ENCODE measurements at regions not wholly inside any gene's neighbourhood (a gene's known extent, or its start where the extent isn't known, plus 50 kb on each side); places are given as distances from the start of the nearest gene placed in this dataset.
A peak's percentile ranks its signal among the peaks of the same experiment; 100 is the strongest.

DNA sequence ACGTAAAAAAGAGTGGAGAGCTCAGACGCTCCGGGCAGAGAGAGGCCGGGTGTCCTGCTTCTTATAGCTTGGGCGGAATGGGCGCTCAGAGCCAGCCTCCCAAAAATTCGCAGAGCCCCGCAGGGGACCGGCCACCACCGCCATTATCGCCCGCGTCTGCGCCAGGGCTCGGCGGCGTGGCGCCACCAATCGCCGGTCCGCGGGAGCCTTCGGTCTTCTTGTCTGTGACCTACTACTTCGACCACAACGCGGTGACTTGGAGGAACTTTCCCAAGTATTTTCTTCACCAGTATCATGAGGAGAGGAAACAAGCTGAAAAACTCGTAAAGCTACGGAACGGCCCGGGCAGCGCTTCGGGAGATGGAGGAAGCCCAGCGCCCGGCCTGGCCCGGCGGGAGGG is 1138.1 kb upstream of the CHAC2 start:
- no peaks in the 10 kb centered on the region for H3K36me3 ChIP-seq (replicated peaks in 1 of 2; ENCODE audit: control insufficient read depth in 2 of 2, insufficient read depth in 2 of 2, low read length in 2 of 2)
- no peak overlapping the region for H3K27ac ChIP-seq (replicated peaks; ENCODE audit: low read length)
- H2BK12ac ChIP-seq (ENCODE audit: low read length) = no peak overlapping the region
- peak overlapping the region; percentile 28 for H2AK5ac ChIP-seq (ENCODE audit: low read depth, low read length)
- H4K8ac ChIP-seq (ENCODE audit: low read depth, low read length) = no peak overlapping the region
- no peak overlapping the region for H3K4me2 ChIP-seq (ENCODE audit: insufficient read depth, low read length, poor library complexity, severe bottlenecking)
- H3K14ac ChIP-seq (ENCODE audit: low read length) = no peak overlapping the region
- no peaks in the 10 kb centered on the region for H3K9me3 ChIP-seq (replicated peaks in 1 of 2; ENCODE audit: control insufficient read depth in 2 of 2, insufficient read depth in 1 of 2, low read depth in 1 of 2, low read length in 2 of 2)
- no peak overlapping the region for H3K9ac ChIP-seq (ENCODE audit: low read depth, low read length, poor library complexity)
- H3K4ac ChIP-seq (ENCODE audit: low read length) = no peak overlapping the region
- H3K4me3 ChIP-seq (ENCODE audit: low read length in 2 of 2) = no peak overlapping the region
- no peaks in the 10 kb centered on the region for H3K27me3 ChIP-seq (ENCODE audit: control insufficient read depth in 3 of 3, insufficient read depth in 3 of 3, low read depth in 1 of 3, low read length in 3 of 3)
- WGBS, 2 donors (ENCODE audit: extremely low coverage in 2 of 2, insufficient read length in 2 of 2, insufficient replicate concordance in 1 of 2) = no CpG with 5 or more reads among the region's 36 CpGs
- no peaks in the 10 kb centered on the region for H3K4me1 ChIP-seq (ENCODE audit: control insufficient read depth in 2 of 2, insufficient read depth in 1 of 2, low read depth in 1 of 2, low read length in 2 of 2)
- H2AFZ ChIP-seq (ENCODE audit: low read length) = no peak overlapping the region
- H2BK15ac ChIP-seq (ENCODE audit: low read length) = no peak overlapping the region
- no peak overlapping the region for H2BK5ac ChIP-seq (ENCODE audit: low read length)
- no peak overlapping the region for H4K91ac ChIP-seq (ENCODE audit: low read depth, low read length, poor library complexity)
- DNase-seq (ENCODE audit: low spot score) = no peak
- H2BK120ac ChIP-seq (ENCODE audit: low read depth, low read length) = no peak overlapping the region
- H3K79me1 ChIP-seq (ENCODE audit: low read depth, low read length) = no peaks in the 10 kb centered on the region
- no peak overlapping the region for H3K23ac ChIP-seq (ENCODE audit: low read depth, low read length, poor library complexity)
- no peak overlapping the region for H3K18ac ChIP-seq (ENCODE audit: low read length)

DNA sequence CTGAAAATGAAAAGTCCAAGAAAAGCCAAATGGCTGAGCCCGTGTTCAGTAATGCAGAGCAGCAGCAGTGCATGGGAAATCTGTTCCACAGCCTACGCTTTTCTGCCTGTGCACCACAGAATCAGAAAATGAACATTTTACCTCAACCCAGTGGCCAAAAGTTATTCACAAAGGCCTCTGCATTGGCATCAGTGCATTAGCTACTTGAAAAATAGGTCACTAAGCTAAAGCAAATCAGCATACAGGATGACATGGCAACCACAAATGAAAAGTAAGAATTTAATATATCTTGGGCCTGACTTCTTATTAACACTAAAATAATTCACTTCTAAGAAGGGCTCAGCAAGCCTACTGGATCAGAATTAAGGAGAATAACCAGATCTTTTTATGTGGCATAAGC is 1145.3 kb upstream of the CHAC2 start:
- H3K18ac ChIP-seq (ENCODE audit: low read length) = no peak overlapping the region
- no peak overlapping the region for H3K4me3 ChIP-seq (ENCODE audit: low read length in 2 of 2)
- H3K23ac ChIP-seq (ENCODE audit: low read depth, low read length, poor library complexity) = no peak overlapping the region
- no peak overlapping the region for H4K8ac ChIP-seq (ENCODE audit: low read depth, low read length)
- no peak for DNase-seq (ENCODE audit: low spot score)
- no peak overlapping the region for H3K27ac ChIP-seq (replicated peaks; ENCODE audit: low read length)
- H2AK5ac ChIP-seq (ENCODE audit: low read depth, low read length) = no peak overlapping the region
- no peaks in the 10 kb centered on the region for H3K27me3 ChIP-seq (ENCODE audit: control insufficient read depth in 3 of 3, insufficient read depth in 3 of 3, low read depth in 1 of 3, low read length in 3 of 3)
- no peak overlapping the region for H3K9ac ChIP-seq (ENCODE audit: low read depth, low read length, poor library complexity)
- H3K14ac ChIP-seq (ENCODE audit: low read length) = no peak overlapping the region
- H3K9me3 ChIP-seq (replicated peaks in 1 of 2; ENCODE audit: control insufficient read depth in 2 of 2, insufficient read depth in 1 of 2, low read depth in 1 of 2, low read length in 2 of 2) = no peaks in the 10 kb centered on the region
- no peaks in the 10 kb centered on the region for H3K36me3 ChIP-seq (replicated peaks in 1 of 2; ENCODE audit: control insufficient read depth in 2 of 2, insufficient read depth in 2 of 2, low read length in 2 of 2)
- no peak overlapping the region for H2BK12ac ChIP-seq (ENCODE audit: low read length)
- no peaks in the 10 kb centered on the region for H3K4me1 ChIP-seq (ENCODE audit: control insufficient read depth in 2 of 2, insufficient read depth in 1 of 2, low read depth in 1 of 2, low read length in 2 of 2)
- H3K79me1 ChIP-seq (ENCODE audit: low read depth, low read length) = no peaks in the 10 kb centered on the region
- no peak overlapping the region for H2BK120ac ChIP-seq (ENCODE audit: low read depth, low read length)
- no peak overlapping the region for H4K91ac ChIP-seq (ENCODE audit: low read depth, low read length, poor library complexity)
- no peak overlapping the region for H2AFZ ChIP-seq (ENCODE audit: low read length)
- no CpG with 5 or more reads among the region's 2 CpGs for WGBS, 2 donors (ENCODE audit: extremely low coverage in 2 of 2, insufficient read length in 2 of 2, insufficient replicate concordance in 1 of 2)
- H2BK15ac ChIP-seq (ENCODE audit: low read length) = no peak overlapping the region
- no peak overlapping the region for H2BK5ac ChIP-seq (ENCODE audit: low read length)
- H3K4me2 ChIP-seq (ENCODE audit: insufficient read depth, low read length, poor library complexity, severe bottlenecking) = no peak overlapping the region
- H3K4ac ChIP-seq (ENCODE audit: low read length) = no peak overlapping the region

GRCh38 chr2:52613064-52613463 is 1154.5 kb upstream of the CHAC2 start:
- Histone ChIP-seq H2AFZ (ENCODE audit: low read length) (no peak overlapping the region), H2AK5ac (ENCODE audit: low read depth, low read length) (no peak overlapping the region), H3K18ac (ENCODE audit: low read length) (no peak overlapping the region), H2BK15ac (ENCODE audit: low read length) (no peak overlapping the region), H3K36me3 (replicated peaks in 1 of 2; ENCODE audit: control insufficient read depth in 2 of 2, insufficient read depth in 2 of 2, low read length in 2 of 2) (no peaks in the 10 kb centered on the region), H2BK120ac (ENCODE audit: low read depth, low read length) (no peak overlapping the region), H4K91ac (ENCODE audit: low read depth, low read length, poor library complexity) (no peak overlapping the region), H3K79me1 (ENCODE audit: low read depth, low read length) (no peaks in the 10 kb centered on the region), H3K4me3 (ENCODE audit: low read length in 2 of 2) (no peak overlapping the region), H3K4me2 (ENCODE audit: insufficient read depth, low read length, poor library complexity, severe bottlenecking) (no peak overlapping the region), H3K27me3 (ENCODE audit: control insufficient read depth in 3 of 3, insufficient read depth in 3 of 3, low read depth in 1 of 3, low read length in 3 of 3) (no peaks in the 10 kb centered on the region), H3K9ac (ENCODE audit: low read depth, low read length, poor library complexity) (no peak overlapping the region), H3K4me1 (ENCODE audit: control insufficient read depth in 2 of 2, insufficient read depth in 1 of 2, low read depth in 1 of 2, low read length in 2 of 2) (peaks cover 0 to 4% of the 10 kb centered on the region in 2 donors), H3K4ac (ENCODE audit: low read length) (no peak overlapping the region), H3K14ac (ENCODE audit: low read length) (no peak overlapping the region), H3K27ac (replicated peaks; ENCODE audit: low read length) (no peak overlapping the region), H4K8ac (ENCODE audit: low read depth, low read length) (no peak overlapping the region), H2BK12ac (ENCODE audit: low read length) (no peak overlapping the region), H3K9me3 (replicated peaks in 1 of 2; ENCODE audit: control insufficient read depth in 2 of 2, insufficient read depth in 1 of 2, low read depth in 1 of 2, low read length in 2 of 2) (peaks cover 0 to 3% of the 10 kb centered on the region in 2 donors), H3K23ac (ENCODE audit: low read depth, low read length, poor library complexity) (no peak overlapping the region), H2BK5ac (ENCODE audit: low read length) (no peak overlapping the region)
- no CpG with 5 or more reads among the region's 4 CpGs for WGBS, 2 donors (ENCODE audit: extremely low coverage in 2 of 2, insufficient read length in 2 of 2, insufficient replicate concordance in 1 of 2)
- peak; percentile 9 for DNase-seq (ENCODE audit: low spot score)

- Histone ChIP-seq H3K27me3 (ENCODE audit: control insufficient read depth in 3 of 3, insufficient read depth in 3 of 3, low read depth in 1 of 3, low read length in 3 of 3) (no peaks in the 10 kb centered on the region), H3K9me3 (replicated peaks in 1 of 2; ENCODE audit: control insufficient read depth in 2 of 2, insufficient read depth in 1 of 2, low read depth in 1 of 2, low read length in 2 of 2) (peaks cover 0 to 3% of the 10 kb centered on the region in 2 donors), H3K36me3 (replicated peaks in 1 of 2; ENCODE audit: control insufficient read depth in 2 of 2, insufficient read depth in 2 of 2, low read length in 2 of 2) (no peaks in the 10 kb centered on the region), H3K23ac (ENCODE audit: low read depth, low read length, poor library complexity) (no peak overlapping the region), H3K18ac (ENCODE audit: low read length) (no peak overlapping the region), H3K27ac (replicated peaks; ENCODE audit: low read length) (no peak overlapping the region), H3K79me1 (ENCODE audit: low read depth, low read length) (no peaks in the 10 kb centered on the region), H2BK12ac (ENCODE audit: low read length) (no peak overlapping the region), H3K4ac (ENCODE audit: low read length) (no peak overlapping the region), H2AFZ (ENCODE audit: low read length) (no peak overlapping the region), H2BK5ac (ENCODE audit: low read length) (no peak overlapping the region), H3K14ac (ENCODE audit: low read length) (no peak overlapping the region), H2BK120ac (ENCODE audit: low read depth, low read length) (no peak overlapping the region), H2AK5ac (ENCODE audit: low read depth, low read length) (no peak overlapping the region), H3K4me3 (ENCODE audit: low read length in 2 of 2) (no peak overlapping the region), H3K4me2 (ENCODE audit: insufficient read depth, low read length, poor library complexity, severe bottlenecking) (no peak overlapping the region), H3K9ac (ENCODE audit: low read depth, low read length, poor library complexity) (no peak overlapping the region), H3K4me1 (ENCODE audit: control insufficient read depth in 2 of 2, insufficient read depth in 1 of 2, low read depth in 1 of 2, low read length in 2 of 2) (peaks cover 0 to 4% of the 10 kb centered on the region in 2 donors), H4K8ac (ENCODE audit: low read depth, low read length) (no peak overlapping the region), H2BK15ac (ENCODE audit: low read length) (no peak overlapping the region), H4K91ac (ENCODE audit: low read depth, low read length, poor library complexity) (no peak overlapping the region)
- no peak for DNase-seq (ENCODE audit: low spot score)
- no CpG with 5 or more reads among the region's 2 CpGs for WGBS, 2 donors (ENCODE audit: extremely low coverage in 2 of 2, insufficient read length in 2 of 2, insufficient replicate concordance in 1 of 2)
Measured at GRCh38 chr2:52611759-52612158, 1155.8 kb upstream of the CHAC2 start.

All from neuronal stem cell (in vitro differentiated cells).